GM12878 (cell line): ENCODE measurements at regions not wholly inside any gene's neighbourhood (a gene's known extent, or its start where the extent isn't known, plus 50 kb on each side); places are given as distances from the start of the nearest gene placed in this dataset.

ENCODE experiments used
- CEBPB ChIP-seq, 2 experiments: fragments of 150-350 bp in 1 of 2; IDR thresholded peaks; 2 replicates each; pipeline ENCODE4 v1.6.1; 2012 to 2014; ENCODE audit warnings: low read depth in 2 of 2, low read length in 2 of 2, borderline replicate concordance in 1 of 2, inconsistent platforms in 1 of 2
- EED ChIP-seq: sonication (generic); IDR thresholded peaks from 2 replicates; pipeline ENCODE4 v1.6.1; 2016; ENCODE audit warnings: antibody characterized with exemption, low read depth
- ESRRA ChIP-seq: IDR thresholded peaks from 2 replicates; pipeline ENCODE4 v1.6.1; 2012; ENCODE audit warnings: mild to moderate bottlenecking, low read length, improper control_type of control experiment
- ETV6 ChIP-seq, 2 experiments: fragments of 450-650 bp in 1 of 2; IDR thresholded peaks in 1 of 2; conservative IDR thresholded peaks in 1 of 2; 2 replicates each; pipeline ENCODE4 v1.6.1; 2014; ENCODE audit warnings: antibody characterized with exemption in 1 of 2, borderline replicate concordance in 1 of 2, low read depth in 1 of 2, mild to moderate bottlenecking in 1 of 2, moderate library complexity in 1 of 2
- FOXM1 ChIP-seq: IDR thresholded peaks from 2 replicates; pipeline ENCODE4 v1.6.1; 2012; ENCODE audit warnings: low read depth, mild to moderate bottlenecking, inconsistent platforms, low read length, moderate library complexity
- IRF4 ChIP-seq: IDR thresholded peaks from 2 replicates; pipeline ENCODE4 v1.6.1; 2011; ENCODE audit warnings: low read depth, low read length
- JUNB ChIP-seq: IDR thresholded peaks from 2 replicates; pipeline ENCODE4 v1.6.1; 2016; ENCODE audit warnings: antibody characterized with exemption, mild to moderate bottlenecking
- KAT2A ChIP-seq: conservative IDR thresholded peaks from 2 replicates; pipeline ENCODE4 v1.6.1; 2011; ENCODE audit warnings: low read depth, low read length; ENCODE audit not compliant: control insufficient read depth
- MYB ChIP-seq: fragments of 150-350 bp; IDR thresholded peaks from 2 replicates; pipeline ENCODE4 v1.6.1; 2014; ENCODE audit warnings: mild to moderate bottlenecking, low read depth, low read length, borderline replicate concordance
- NR2C2 ChIP-seq: IDR thresholded peaks from 2 replicates; pipeline ENCODE4 v1.6.1; 2011; ENCODE audit warnings: borderline replicate concordance, low read depth; ENCODE audit not compliant: control insufficient read depth, insufficient read length
- PAX5 ChIP-seq: IDR thresholded peaks from 2 replicates; pipeline ENCODE4 v1.6.1; 2011; ENCODE audit warnings: low read depth, low read length, borderline replicate concordance
- RCOR1 ChIP-seq: conservative IDR thresholded peaks from 2 replicates; pipeline ENCODE4 v1.6.1; 2012; ENCODE audit warnings: low read depth, low read length, improper control_type of control experiment
- RFX5 ChIP-seq: IDR thresholded peaks from 2 replicates; pipeline ENCODE4 v1.6.1; 2011; ENCODE audit warnings: low read depth, low read length, improper control_type of control experiment
- SIN3A ChIP-seq: IDR thresholded peaks from 2 replicates; pipeline ENCODE4 v1.6.1; 2012; ENCODE audit warnings: low read depth, low read length, improper control_type of control experiment
- SIX5 ChIP-seq: IDR thresholded peaks from 2 replicates; pipeline ENCODE4 v1.6.1; 2011; ENCODE audit warnings: mild to moderate bottlenecking, low read depth, low read length, moderate library complexity; ENCODE audit not compliant: severe bottlenecking
- TAF1 ChIP-seq: IDR thresholded peaks from 2 replicates; pipeline ENCODE4 v1.6.1; 2011; ENCODE audit warnings: mild to moderate bottlenecking, low read depth, low read length, borderline replicate concordance
- TBL1XR1 ChIP-seq: IDR thresholded peaks from 2 replicates; pipeline ENCODE4 v1.6.1; 2012; ENCODE audit warnings: low read depth, low read length, improper control_type of control experiment
- TCF12 ChIP-seq: IDR thresholded peaks from 2 replicates; pipeline ENCODE4 v1.6.1; 2011; ENCODE audit warnings: low read depth, mild to moderate bottlenecking, low read length
- YBX1 ChIP-seq: fragments of 450-650 bp; IDR thresholded peaks from 2 replicates; pipeline ENCODE4 v1.6.1; 2016; ENCODE audit warnings: antibody characterized with exemption
- ZBED1 ChIP-seq: IDR thresholded peaks from 2 replicates; pipeline ENCODE4 v1.6.1; 2016; ENCODE audit warnings: borderline replicate concordance
- ZZZ3 ChIP-seq: IDR thresholded peaks from 2 replicates; pipeline ENCODE4 v1.6.1; 2011; ENCODE audit warnings: low read depth; ENCODE audit not compliant: control insufficient read depth, insufficient read length
- TF ChIP-seq, protein P1 (sequence below): fragments of 450-650 bp; IDR thresholded peaks from 2 replicates; pipeline ENCODE4 v1.6.1; 2017; ENCODE audit warnings: antibody characterized with exemption, mild to moderate bottlenecking, moderate library complexity
- TF ChIP-seq, protein P2 (sequence below): IDR thresholded peaks from 2 replicates; pipeline ENCODE4 v1.6.1; 2011; ENCODE audit warnings: borderline replicate concordance, low read depth, mild to moderate bottlenecking, moderate library complexity, mixed read lengths, low read length; ENCODE audit not compliant: insufficient read depth; ENCODE audit errors: extremely low read length
- TF ChIP-seq, protein P3 (sequence below): fragments of 450-650 bp; formaldehyde crosslinking; IDR thresholded peaks from 2 replicates; pipeline ENCODE4 v1.4.0; 2022; ENCODE audit warnings: mild to moderate bottlenecking, moderate library complexity
- TF ChIP-seq, protein P4 (sequence below): IDR thresholded peaks from 2 replicates; pipeline ENCODE4 v1.6.1; 2012; ENCODE audit warnings: low read depth, low read length, improper control_type of control experiment

DNA sequence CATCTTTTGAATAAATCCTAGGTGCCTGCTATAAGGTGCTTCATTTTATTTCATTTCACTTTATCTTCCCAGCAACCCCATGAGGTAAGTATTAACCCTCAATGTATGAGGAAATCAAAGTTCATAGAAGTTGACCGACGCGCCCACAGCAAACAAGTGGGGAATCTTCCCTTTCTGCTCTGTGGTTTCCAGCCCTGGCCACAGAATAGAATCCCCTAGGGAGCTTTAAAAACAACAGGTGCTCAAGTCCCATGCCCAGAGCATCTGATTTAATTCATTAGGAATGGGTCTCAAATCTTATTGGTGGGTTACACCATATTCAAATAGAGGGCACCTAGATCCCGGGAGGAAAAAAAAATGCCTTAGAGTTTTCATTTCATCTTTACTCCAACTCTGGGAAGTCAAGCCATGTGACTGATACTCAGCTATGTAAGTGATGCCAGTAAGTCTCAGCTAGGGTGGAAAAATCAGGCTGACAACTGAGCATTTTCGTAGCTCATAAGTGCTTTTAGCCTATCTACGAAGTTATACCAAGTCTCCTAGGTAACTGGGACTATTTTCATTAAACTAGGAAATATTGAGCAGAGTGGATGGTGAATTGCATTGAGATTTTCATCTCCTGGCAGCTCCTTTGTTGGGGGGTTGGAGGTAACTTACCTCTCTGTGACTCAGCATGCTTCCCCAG lies 353.4 kb upstream of the SLC30A5 start (continued):
- TF ChIP-seq PAX5 (no peak; the same call in 1 of the 2 replicates), NR2C2 (no peak), RCOR1 (no peak), JUNB (no peak), ZZZ3 (no peak), ZBED1 (no peak), EED (no peak), MYB (no peak), SIX5 (no peak), TCF12 (peak; percentile 69), TBL1XR1 (no peak), YBX1 (no peak), SIN3A (no peak), ETV6 (conservative IDR thresholded peaks at IDR 0.05 in 1 of 2, IDR thresholded peaks at IDR 0.05 in 1 of 2; ENCODE audit: borderline replicate concordance in 1 of 2, low read depth in 1 of 2) (no peak), KAT2A (no peak), ESRRA (no peak), FOXM1 (peak; percentile 48; the same call in 1 of the 2 replicates), TAF1 (no peak), CEBPB (IDR thresholded peaks at IDR 0.05; ENCODE audit: borderline replicate concordance in 1 of 2, low read depth in 2 of 2, low read length in 2 of 2) (no peak), IRF4 (no peak), RFX5 (no peak)
- TF ChIP-seq, protein P1, sequence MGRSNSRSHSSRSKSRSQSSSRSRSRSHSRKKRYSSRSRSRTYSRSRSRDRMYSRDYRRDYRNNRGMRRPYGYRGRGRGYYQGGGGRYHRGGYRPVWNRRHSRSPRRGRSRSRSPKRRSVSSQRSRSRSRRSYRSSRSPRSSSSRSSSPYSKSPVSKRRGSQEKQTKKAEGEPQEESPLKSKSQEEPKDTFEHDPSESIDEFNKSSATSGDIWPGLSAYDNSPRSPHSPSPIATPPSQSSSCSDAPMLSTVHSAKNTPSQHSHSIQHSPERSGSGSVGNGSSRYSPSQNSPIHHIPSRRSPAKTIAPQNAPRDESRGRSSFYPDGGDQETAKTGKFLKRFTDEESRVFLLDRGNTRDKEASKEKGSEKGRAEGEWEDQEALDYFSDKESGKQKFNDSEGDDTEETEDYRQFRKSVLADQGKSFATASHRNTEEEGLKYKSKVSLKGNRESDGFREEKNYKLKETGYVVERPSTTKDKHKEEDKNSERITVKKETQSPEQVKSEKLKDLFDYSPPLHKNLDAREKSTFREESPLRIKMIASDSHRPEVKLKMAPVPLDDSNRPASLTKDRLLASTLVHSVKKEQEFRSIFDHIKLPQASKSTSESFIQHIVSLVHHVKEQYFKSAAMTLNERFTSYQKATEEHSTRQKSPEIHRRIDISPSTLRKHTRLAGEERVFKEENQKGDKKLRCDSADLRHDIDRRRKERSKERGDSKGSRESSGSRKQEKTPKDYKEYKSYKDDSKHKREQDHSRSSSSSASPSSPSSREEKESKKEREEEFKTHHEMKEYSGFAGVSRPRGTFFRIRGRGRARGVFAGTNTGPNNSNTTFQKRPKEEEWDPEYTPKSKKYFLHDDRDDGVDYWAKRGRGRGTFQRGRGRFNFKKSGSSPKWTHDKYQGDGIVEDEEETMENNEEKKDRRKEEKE: no peak
- TF ChIP-seq, protein P2, sequence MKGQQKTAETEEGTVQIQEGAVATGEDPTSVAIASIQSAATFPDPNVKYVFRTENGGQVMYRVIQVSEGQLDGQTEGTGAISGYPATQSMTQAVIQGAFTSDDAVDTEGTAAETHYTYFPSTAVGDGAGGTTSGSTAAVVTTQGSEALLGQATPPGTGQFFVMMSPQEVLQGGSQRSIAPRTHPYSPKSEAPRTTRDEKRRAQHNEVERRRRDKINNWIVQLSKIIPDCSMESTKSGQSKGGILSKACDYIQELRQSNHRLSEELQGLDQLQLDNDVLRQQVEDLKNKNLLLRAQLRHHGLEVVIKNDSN: no peak
- TF ChIP-seq, protein P3, sequence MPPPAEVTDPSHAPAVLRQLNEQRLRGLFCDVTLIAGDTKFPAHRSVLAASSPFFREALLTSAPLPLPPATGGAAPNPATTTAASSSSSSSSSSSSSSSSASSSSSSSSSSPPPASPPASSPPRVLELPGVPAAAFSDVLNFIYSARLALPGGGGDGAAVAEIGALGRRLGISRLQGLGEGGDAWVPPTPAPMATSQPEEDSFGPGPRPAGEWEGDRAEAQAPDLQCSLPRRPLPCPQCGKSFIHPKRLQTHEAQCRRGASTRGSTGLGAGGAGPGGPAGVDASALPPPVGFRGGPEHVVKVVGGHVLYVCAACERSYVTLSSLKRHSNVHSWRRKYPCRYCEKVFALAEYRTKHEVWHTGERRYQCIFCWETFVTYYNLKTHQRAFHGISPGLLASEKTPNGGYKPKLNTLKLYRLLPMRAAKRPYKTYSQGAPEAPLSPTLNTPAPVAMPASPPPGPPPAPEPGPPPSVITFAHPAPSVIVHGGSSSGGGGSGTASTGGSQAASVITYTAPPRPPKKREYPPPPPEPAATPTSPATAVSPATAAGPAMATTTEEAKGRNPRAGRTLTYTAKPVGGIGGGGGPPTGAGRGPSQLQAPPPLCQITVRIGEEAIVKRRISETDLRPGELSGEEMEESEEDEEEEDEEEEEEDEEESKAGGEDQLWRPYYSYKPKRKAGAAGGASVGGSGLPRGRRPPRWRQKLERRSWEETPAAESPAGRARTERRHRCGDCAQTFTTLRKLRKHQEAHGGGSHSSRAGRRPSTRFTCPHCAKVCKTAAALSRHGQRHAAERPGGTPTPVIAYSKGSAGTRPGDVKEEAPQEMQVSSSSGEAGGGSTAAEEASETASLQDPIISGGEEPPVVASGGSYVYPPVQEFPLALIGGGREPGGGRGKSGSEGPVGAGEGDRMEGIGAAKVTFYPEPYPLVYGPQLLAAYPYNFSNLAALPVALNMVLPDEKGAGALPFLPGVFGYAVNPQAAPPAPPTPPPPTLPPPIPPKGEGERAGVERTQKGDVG: no peak
- TF ChIP-seq, protein P4, sequence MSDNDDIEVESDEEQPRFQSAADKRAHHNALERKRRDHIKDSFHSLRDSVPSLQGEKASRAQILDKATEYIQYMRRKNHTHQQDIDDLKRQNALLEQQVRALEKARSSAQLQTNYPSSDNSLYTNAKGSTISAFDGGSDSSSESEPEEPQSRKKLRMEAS: no peak
